ENCODE measurements at regions not wholly inside any gene's neighbourhood (a gene's known extent, or its start where the extent isn't known, plus 50 kb on each side); places are given as distances from the start of the nearest gene placed in this dataset.

- no peak for DNase-seq
Observed at GRCh38 chr9:90393365-90394152, 249.1 kb downstream of the DIRAS2 start.

- no peak for DNase-seq
Observed at GRCh38 chr9:90394871-90395270, 247.8 kb downstream of the DIRAS2 start.

GRCh38 chr9:90400091-90400490 lies 242.5 kb downstream of the DIRAS2 start:
- DNase-seq, result no peak

- no peak for DNase-seq
Observed at GRCh38 chr9:90408659-90409058, 234.0 kb downstream of the DIRAS2 start.

GRCh38 chr9:90419221-90419851 lies 223.3 kb downstream of the DIRAS2 start:
- no peak for DNase-seq

GRCh38 chr9:90420211-90420610 lies 222.4 kb downstream of the DIRAS2 start:
- no peak for DNase-seq

GRCh38 chr9:90420768-90421513 lies 221.7 kb downstream of the DIRAS2 start:
- DNase-seq, result no peak

GRCh38 chr9:90421786-90422185 lies 220.8 kb downstream of the DIRAS2 start:
- no peak for DNase-seq

GRCh38 chr9:90423661-90424193 lies 218.9 kb downstream of the DIRAS2 start:
- no peak for DNase-seq

GRCh38 chr9:90428517-90428916 lies 214.1 kb downstream of the DIRAS2 start:
- no peak for DNase-seq

GRCh38 chr9:90432951-90433350 lies 209.7 kb downstream of the DIRAS2 start:
- no peak for DNase-seq

- no peak for DNase-seq
Observed at GRCh38 chr9:90433398-90433941, 209.2 kb downstream of the DIRAS2 start.

- peak; percentile 18 for DNase-seq
Observed at GRCh38 chr9:90441814-90442213, 200.8 kb downstream of the DIRAS2 start.

- DNase-seq, result no peak
Observed at GRCh38 chr9:90442723-90443122, 199.9 kb downstream of the DIRAS2 start.

- DNase-seq, result no peak
Observed at GRCh38 chr9:90444609-90445204, 197.9 kb downstream of the DIRAS2 start.

- DNase-seq, result no peak
Observed at GRCh38 chr9:90445391-90445790, 197.2 kb downstream of the DIRAS2 start.

- no peak for DNase-seq
Observed at GRCh38 chr9:90446200-90446948, 196.2 kb downstream of the DIRAS2 start.

- DNase-seq, result no peak
Observed at GRCh38 chr9:90447773-90448172, 194.9 kb downstream of the DIRAS2 start.

- no peak for DNase-seq
Observed at GRCh38 chr9:90449213-90449925, 193.3 kb downstream of the DIRAS2 start.

- DNase-seq, result no peak
Observed at GRCh38 chr9:90451804-90452203, 190.8 kb downstream of the DIRAS2 start.

- DNase-seq, result no peak
Observed at GRCh38 chr9:90455316-90455715, 187.3 kb downstream of the DIRAS2 start.

Measured in NCI-H187 treated with DMSO at 0.1 percent for 48 hours (cell line).